Vagina (tissue), 2 donors: ENCODE measurements at regions not wholly inside any gene's neighbourhood (a gene's known extent, or its start where the extent isn't known, plus 50 kb on each side); places are given as distances from the start of the nearest gene placed in this dataset.
"Not testable (repeated sequence)": the region's sequence is repeated elsewhere in the genome, so short reads cannot be mapped to it uniquely, and the experiment has no call there.

Experiments
- DNase-seq, 2 donors: peaks; one replicate each; pipeline ENCODE4 v3.0.0-alpha.2; 2017; ENCODE audit errors: extremely low spot score in 2 of 2
- H3K27ac ChIP-seq: fragments of 200-600 bp; sonication (generic); one replicate; pipeline ENCODE4 v1.5.1; 2019
- H3K27me3 ChIP-seq: fragments of 200-600 bp; sonication (generic); one replicate; pipeline ENCODE4 v1.5.1; 2019
- H3K36me3 ChIP-seq, 2 donors: fragments of 200-600 bp; sonication (generic); one replicate each; pipeline ENCODE4 v1.5.1; 2017 to 2019
- H3K4me1 ChIP-seq: fragments of 200-600 bp; sonication (generic); one replicate; pipeline ENCODE4 v1.5.1; 2019
- H3K4me3 ChIP-seq, 2 donors: fragments of 200-600 bp; sonication (generic); 1 replicate in 1 of 2; 2 replicates in 1 of 2; pipeline ENCODE4 v1.5.1; 2016 to 2019
- H3K9me3 ChIP-seq: fragments of 200-600 bp; sonication (generic); one replicate; pipeline ENCODE4 v1.5.1; 2019
- CTCF ChIP-seq, 3 experiments: fragments of 450-650 bp in 2 of 3; fragments of 200-600 bp in 1 of 3; sonication (generic) in 1 of 3; IDR thresholded peaks; one replicate each; pipeline ENCODE4 v1.5.1; 2017 to 2019; ENCODE audit warnings: antibody characterized with exemption in 3 of 3, mild to moderate bottlenecking in 2 of 3, moderate library complexity in 2 of 3
- POLR2A ChIP-seq, 2 donors: fragments of 450-650 bp; IDR thresholded peaks; one replicate each; pipeline ENCODE4 v1.6.1; 2017; ENCODE audit warnings: antibody characterized with exemption in 2 of 2, mild to moderate bottlenecking in 2 of 2, moderate library complexity in 2 of 2
- POLR2AphosphoS5 ChIP-seq, 2 donors: sonication (generic); formaldehyde crosslinking; IDR thresholded peaks; one replicate each; pipeline ENCODE4 v1.9.0; 2017; ENCODE audit warnings: antibody characterized with exemption in 2 of 2, mild to moderate bottlenecking in 2 of 2, low read depth in 1 of 2; ENCODE audit not compliant: insufficient read depth in 1 of 2
- intact Hi-C: fragments of 100-400 bp; cut with DNase I; formaldehyde crosslinking; loops from one replicate; pipeline ENCODE4 v1.15.1; 2023

GRCh38 chr5:44532981-44533380 lies 143.8 kb upstream of the FGF10 start:
- no peak for DNase-seq
- Histone ChIP-seq H3K27me3 (no peaks in the 10 kb centered on the region), H3K36me3 (no peaks in the 10 kb centered on the region), H3K4me3 (no peak overlapping the region), H3K4me1 (no peaks in the 10 kb centered on the region), H3K9me3 (no peaks in the 10 kb centered on the region), H3K27ac (no peak overlapping the region)
- TF ChIP-seq CTCF (IDR thresholded peaks at IDR 0.05) (no peak), POLR2AphosphoS5 (IDR thresholded peaks at IDR 0.05; ENCODE audit: insufficient read depth in 1 of 2, low read depth in 1 of 2) (no peak), POLR2A (IDR thresholded peaks at IDR 0.05) (no peak)
- intact Hi-C loops = no loop called here

DNA sequence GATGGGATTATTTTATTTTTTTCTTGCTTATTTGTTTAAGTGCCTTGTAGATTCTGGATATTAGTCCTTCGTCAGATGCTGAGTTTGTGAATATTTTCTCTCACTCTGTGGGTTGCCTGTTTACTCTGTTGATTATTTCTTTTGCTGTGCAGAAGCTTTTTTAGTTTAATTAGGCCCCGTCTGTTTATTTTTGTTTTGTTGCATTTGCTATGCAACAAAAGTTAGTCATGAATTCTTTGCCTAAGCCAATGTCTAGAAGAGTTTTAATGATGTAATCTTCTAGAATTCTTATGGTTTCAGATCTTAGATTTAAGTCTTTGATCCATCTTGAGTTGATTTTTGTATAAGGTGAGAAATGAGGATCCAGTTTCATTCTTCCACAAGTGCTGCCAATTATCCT lies 142.5 kb upstream of the FGF10 start:
- H3K36me3 ChIP-seq, H3K4me1 ChIP-seq, H3K27ac ChIP-seq, DNase-seq, H3K9me3 ChIP-seq, H3K4me3 ChIP-seq, intact Hi-C loops, H3K27me3 ChIP-seq: not testable (repeated sequence)

DNA sequence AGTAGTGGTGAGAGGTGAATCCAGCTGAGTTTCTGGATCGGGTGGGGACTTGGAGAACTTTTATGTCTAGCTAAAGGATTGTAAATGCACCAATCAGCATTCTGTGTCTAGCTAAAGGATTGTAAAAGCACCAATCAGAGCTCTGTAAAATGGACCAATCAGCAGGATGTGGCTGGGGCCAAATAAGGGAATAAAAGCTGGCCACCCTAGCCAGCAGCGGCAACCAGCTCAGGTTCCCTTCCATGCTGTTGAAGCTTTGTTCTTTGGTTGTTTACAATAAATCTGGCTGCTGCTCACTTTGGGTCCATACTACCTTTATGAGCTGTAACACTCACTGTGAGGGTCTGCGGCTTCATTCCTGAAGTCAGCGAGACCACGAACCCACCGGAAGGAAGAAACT lies 141.6 kb upstream of the FGF10 start:
- H3K27ac ChIP-seq, intact Hi-C loops, H3K4me3 ChIP-seq, DNase-seq, H3K4me1 ChIP-seq, H3K9me3 ChIP-seq, H3K36me3 ChIP-seq, H3K27me3 ChIP-seq: not testable (repeated sequence)

DNA sequence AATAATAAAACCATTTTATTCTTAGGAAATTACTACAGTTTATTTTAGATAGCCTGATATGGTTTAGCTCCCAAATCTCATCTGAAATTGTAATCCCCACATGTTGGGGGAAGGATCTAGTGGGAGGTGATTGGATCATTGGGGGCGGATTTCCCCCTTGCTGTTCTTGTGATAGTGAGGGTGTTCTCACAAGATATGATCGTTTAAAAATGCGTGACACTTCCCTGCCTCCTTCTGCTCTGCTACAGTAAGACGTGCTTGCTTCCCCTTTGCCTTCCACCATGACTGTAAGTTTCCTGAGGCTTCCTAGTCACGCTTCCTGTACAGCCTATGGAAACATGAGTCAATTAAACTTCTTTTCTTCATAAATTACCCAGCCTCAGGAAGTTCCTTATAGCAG lies 122.4 kb upstream of the FGF10 start:
- DNase-seq = no peak
- H3K27me3 ChIP-seq = no peaks in the 10 kb centered on the region
- no peak overlapping the region for H3K4me3 ChIP-seq
- no peaks in the 10 kb centered on the region for H3K9me3 ChIP-seq
- intact Hi-C loops = no loop called here
- TF ChIP-seq POLR2AphosphoS5 (IDR thresholded peaks at IDR 0.05; ENCODE audit: insufficient read depth in 1 of 2, low read depth in 1 of 2) (no peak), POLR2A (IDR thresholded peaks at IDR 0.05) (no peak), CTCF (IDR thresholded peaks at IDR 0.05) (no peak)
- no peaks in the 10 kb centered on the region for H3K36me3 ChIP-seq
- H3K27ac ChIP-seq = no peak overlapping the region
- H3K4me1 ChIP-seq = no peaks in the 10 kb centered on the region

GRCh38 chr5:44506561-44506960 lies 117.3 kb upstream of the FGF10 start:
- DNase-seq = no peak
- H3K36me3 ChIP-seq = no peaks in the 10 kb centered on the region
- intact Hi-C loops = no loop called here
- H3K4me3 ChIP-seq = no peak overlapping the region
- TF ChIP-seq POLR2A (IDR thresholded peaks at IDR 0.05) = no peak
- no peak for TF ChIP-seq CTCF (IDR thresholded peaks at IDR 0.05)
- TF ChIP-seq POLR2AphosphoS5 (IDR thresholded peaks at IDR 0.05; ENCODE audit: insufficient read depth in 1 of 2, low read depth in 1 of 2) = no peak
- no peaks in the 10 kb centered on the region for H3K4me1 ChIP-seq
- H3K9me3 ChIP-seq = no peaks in the 10 kb centered on the region
- no peaks in the 10 kb centered on the region for H3K27me3 ChIP-seq
- no peak overlapping the region for H3K27ac ChIP-seq

- Histone ChIP-seq H3K4me1 (no peaks in the 10 kb centered on the region), H3K27me3 (no peaks in the 10 kb centered on the region), H3K9me3 (no peaks in the 10 kb centered on the region), H3K27ac (no peak overlapping the region), H3K36me3 (no peaks in the 10 kb centered on the region), H3K4me3 (no peak overlapping the region)
- TF ChIP-seq CTCF (IDR thresholded peaks at IDR 0.05) (no peak), POLR2A (IDR thresholded peaks at IDR 0.05) (no peak), POLR2AphosphoS5 (IDR thresholded peaks at IDR 0.05; ENCODE audit: insufficient read depth in 1 of 2, low read depth in 1 of 2) (no peak)
- DNase-seq = no peak
- intact Hi-C loops = no loop called here
Measured at GRCh38 chr5:44499381-44499780, 110.2 kb upstream of the FGF10 start.
